ENCODE measurements at regions not wholly inside any gene's neighbourhood (a gene's known extent, or its start where the extent isn't known, plus 50 kb on each side); places are given as distances from the start of the nearest gene placed in this dataset.

DNA sequence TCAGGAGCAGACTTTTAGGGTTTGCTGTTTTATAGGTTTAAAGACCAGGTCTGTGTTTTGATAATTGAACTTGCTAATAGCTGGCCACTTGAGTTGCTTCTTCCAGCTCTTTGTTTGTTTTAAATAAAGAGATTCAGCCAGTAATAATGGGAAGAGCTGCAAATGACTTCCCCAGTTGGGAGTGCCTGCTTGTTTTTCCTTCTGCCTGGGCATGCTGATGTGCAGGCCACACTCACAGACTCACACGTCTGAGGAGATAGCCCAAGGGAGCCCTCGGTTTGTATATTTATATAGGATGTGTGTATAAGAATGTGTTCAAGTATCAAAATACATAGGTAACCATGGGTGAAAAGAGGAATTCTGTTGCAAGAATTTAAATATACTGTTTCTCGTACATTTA is 78.2 kb upstream of the BOC start:
- TF ChIP-seq, protein P1, sequence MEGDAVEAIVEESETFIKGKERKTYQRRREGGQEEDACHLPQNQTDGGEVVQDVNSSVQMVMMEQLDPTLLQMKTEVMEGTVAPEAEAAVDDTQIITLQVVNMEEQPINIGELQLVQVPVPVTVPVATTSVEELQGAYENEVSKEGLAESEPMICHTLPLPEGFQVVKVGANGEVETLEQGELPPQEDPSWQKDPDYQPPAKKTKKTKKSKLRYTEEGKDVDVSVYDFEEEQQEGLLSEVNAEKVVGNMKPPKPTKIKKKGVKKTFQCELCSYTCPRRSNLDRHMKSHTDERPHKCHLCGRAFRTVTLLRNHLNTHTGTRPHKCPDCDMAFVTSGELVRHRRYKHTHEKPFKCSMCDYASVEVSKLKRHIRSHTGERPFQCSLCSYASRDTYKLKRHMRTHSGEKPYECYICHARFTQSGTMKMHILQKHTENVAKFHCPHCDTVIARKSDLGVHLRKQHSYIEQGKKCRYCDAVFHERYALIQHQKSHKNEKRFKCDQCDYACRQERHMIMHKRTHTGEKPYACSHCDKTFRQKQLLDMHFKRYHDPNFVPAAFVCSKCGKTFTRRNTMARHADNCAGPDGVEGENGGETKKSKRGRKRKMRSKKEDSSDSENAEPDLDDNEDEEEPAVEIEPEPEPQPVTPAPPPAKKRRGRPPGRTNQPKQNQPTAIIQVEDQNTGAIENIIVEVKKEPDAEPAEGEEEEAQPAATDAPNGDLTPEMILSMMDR (IDR thresholded peaks at IDR 0.05): no peak
- no peak for TF ChIP-seq POLR2A (IDR thresholded peaks at IDR 0.05)

Data from right lobe of liver (tissue), 4 donors.